GM19324 (cell line): ENCODE measurements at regions not wholly inside any gene's neighbourhood (a gene's known extent, or its start where the extent isn't known, plus 50 kb on each side); places are given as distances from the start of the nearest gene placed in this dataset.
"Not testable (repeated sequence)": the region's sequence is repeated elsewhere in the genome, so short reads cannot be mapped to it uniquely, and the experiment has no call there.

ENCODE experiments used
- ATAC-seq: cut with Tn5 transposase; IDR thresholded peaks from one replicate; pipeline ENCODE4 v1.9.1; 2021; ENCODE audit warnings: mild to moderate bottlenecking, moderate library complexity; ENCODE audit not compliant: unreplicated experiment, low FRiP score

- ATAC-seq = not testable (repeated sequence)
These were observed 59.1 kb upstream of the UBE2E2 start for GRCh38 chr3:23144051-23144450.

- ATAC-seq = no peak
These were observed 57.0 kb upstream of the UBE2E2 start for GRCh38 chr3:23146163-23146562.

GRCh38 chr3:23152989-23153388, 50.1 kb upstream of the UBE2E2 start:
- no peak for ATAC-seq
